ENCODE measurements at regions not wholly inside any gene's neighbourhood (a gene's known extent, or its start where the extent isn't known, plus 50 kb on each side); places are given as distances from the start of the nearest gene placed in this dataset.

- DNase-seq (ENCODE audit: low spot score in 2 of 2): no peak
- no peak for ATAC-seq
- no peaks in the 10 kb centered on the region for H3K36me3 Mint-ChIP-seq
- H3K27ac Mint-ChIP-seq: no peak overlapping the region
- H3K9me3 Mint-ChIP-seq: peaks cover 0 to 5% of the 10 kb centered on the region in 2 donors
Observed at GRCh38 chr1:221011145-221011544, 131.9 kb downstream of the HLX start.

GRCh38 chr1:221012120-221012519 is 132.9 kb downstream of the HLX start:
- peaks cover 0 to 5% of the 10 kb centered on the region in 2 donors for H3K9me3 Mint-ChIP-seq
- no peaks in the 10 kb centered on the region for H3K36me3 Mint-ChIP-seq
- ATAC-seq (no peak), DNase-seq (ENCODE audit: low spot score in 2 of 2) (no peak)
- no peak overlapping the region for H3K27ac Mint-ChIP-seq

GRCh38 chr1:221013691-221014660 is 134.7 kb downstream of the HLX start:
- no peak for ATAC-seq

GRCh38 chr1:221015159-221015790 is 136.0 kb downstream of the HLX start:
- Mint-ChIP-seq H3K27ac (no peak overlapping the region), H3K9me3 (peaks cover 0 to 5% of the 10 kb centered on the region in 2 donors), H3K36me3 (no peaks in the 10 kb centered on the region)
- no peak for DNase-seq (ENCODE audit: low spot score in 2 of 2)
- ATAC-seq: no peak

More at GRCh38 chr1:221013691-221014660, 134.7 kb downstream of the HLX start:
- no peak overlapping the region for H3K27ac Mint-ChIP-seq
- DNase-seq (ENCODE audit: low spot score in 2 of 2): no peak
- peaks cover 0 to 5% of the 10 kb centered on the region in 2 donors for H3K9me3 Mint-ChIP-seq
- no peaks in the 10 kb centered on the region for H3K36me3 Mint-ChIP-seq

GRCh38 chr1:221016751-221017150 is 137.5 kb downstream of the HLX start:
- ATAC-seq (no peak), DNase-seq (ENCODE audit: low spot score in 2 of 2) (no peak)
- Mint-ChIP-seq H3K9me3 (no peaks in the 10 kb centered on the region), H3K27ac (no peak overlapping the region), H3K36me3 (no peaks in the 10 kb centered on the region)

- Mint-ChIP-seq H3K9me3 (no peaks in the 10 kb centered on the region), H3K27ac (no peak overlapping the region), H3K36me3 (no peaks in the 10 kb centered on the region)
- DNase-seq (ENCODE audit: low spot score in 2 of 2): no peak
- no peak for ATAC-seq
Observed at GRCh38 chr1:221018414-221018813, 139.2 kb downstream of the HLX start.

- no peak for ATAC-seq
Observed at GRCh38 chr1:221022331-221022730, 143.1 kb downstream of the HLX start.

GRCh38 chr1:221023482-221023881 is 144.2 kb downstream of the HLX start:
- H3K27ac Mint-ChIP-seq: no peak overlapping the region

More at GRCh38 chr1:221022331-221022730, 143.1 kb downstream of the HLX start:
- Mint-ChIP-seq H3K27ac (no peak overlapping the region), H3K9me3 (no peaks in the 10 kb centered on the region), H3K36me3 (no peaks in the 10 kb centered on the region)
- DNase-seq (ENCODE audit: low spot score in 2 of 2): no peak

GRCh38 chr1:221025501-221025900 is 146.3 kb downstream of the HLX start:
- no peak for ATAC-seq
- Mint-ChIP-seq H3K36me3 (no peaks in the 10 kb centered on the region), H3K9me3 (no peaks in the 10 kb centered on the region), H3K27ac (no peak overlapping the region)
- DNase-seq (ENCODE audit: low spot score in 2 of 2): no peak

More at GRCh38 chr1:221023482-221023881, 144.2 kb downstream of the HLX start:
- DNase-seq (ENCODE audit: low spot score in 2 of 2): no peak
- ATAC-seq: no peak
- H3K9me3 Mint-ChIP-seq: no peaks in the 10 kb centered on the region
- no peaks in the 10 kb centered on the region for H3K36me3 Mint-ChIP-seq

GRCh38 chr1:221025956-221026355 is 146.7 kb downstream of the HLX start:
- DNase-seq (ENCODE audit: low spot score in 2 of 2) (no peak), ATAC-seq (no peak)
- no peak overlapping the region for H3K27ac Mint-ChIP-seq
- H3K36me3 Mint-ChIP-seq: no peaks in the 10 kb centered on the region
- H3K9me3 Mint-ChIP-seq: no peaks in the 10 kb centered on the region

- no peak overlapping the region for H3K27ac Mint-ChIP-seq
- H3K9me3 Mint-ChIP-seq: no peaks in the 10 kb centered on the region
- ATAC-seq: no peak
- H3K36me3 Mint-ChIP-seq: no peaks in the 10 kb centered on the region
- no peak for DNase-seq (ENCODE audit: low spot score in 2 of 2)
Observed at GRCh38 chr1:221029981-221030649, 150.9 kb downstream of the HLX start.

GRCh38 chr1:221030990-221031389 is 151.7 kb downstream of the HLX start:
- no peak for ATAC-seq
- Mint-ChIP-seq H3K9me3 (no peaks in the 10 kb centered on the region), H3K27ac (no peak overlapping the region), H3K36me3 (no peaks in the 10 kb centered on the region)
- DNase-seq (ENCODE audit: low spot score in 2 of 2): no peak

- DNase-seq (ENCODE audit: low spot score in 2 of 2): no peak
- H3K27ac Mint-ChIP-seq: no peak overlapping the region
- ATAC-seq: no peak
Observed at GRCh38 chr1:221031458-221032203, 152.4 kb downstream of the HLX start.

GRCh38 chr1:221032204-221032585 is 153.0 kb downstream of the HLX start:
- Mint-ChIP-seq H3K9me3 (no peaks in the 10 kb centered on the region), H3K27ac (no peak overlapping the region), H3K36me3 (no peaks in the 10 kb centered on the region)
- no peak for DNase-seq (ENCODE audit: low spot score in 2 of 2)
- no peak for ATAC-seq

More at GRCh38 chr1:221031458-221032203, 152.4 kb downstream of the HLX start:
- Mint-ChIP-seq H3K9me3 (no peaks in the 10 kb centered on the region), H3K36me3 (no peaks in the 10 kb centered on the region)

GRCh38 chr1:221032637-221033280 is 153.5 kb downstream of the HLX start:
- H3K9me3 Mint-ChIP-seq: peaks cover 0 to 3% of the 10 kb centered on the region in 2 donors
- no peak for DNase-seq (ENCODE audit: low spot score in 2 of 2)
- no peak overlapping the region for H3K27ac Mint-ChIP-seq
- no peaks in the 10 kb centered on the region for H3K36me3 Mint-ChIP-seq
- ATAC-seq: no peak

GRCh38 chr1:221035662-221036153 is 156.5 kb downstream of the HLX start:
- ATAC-seq (no peak), DNase-seq (ENCODE audit: low spot score in 2 of 2) (no peak)
- no peaks in the 10 kb centered on the region for H3K36me3 Mint-ChIP-seq
- no peak overlapping the region for H3K27ac Mint-ChIP-seq
- H3K9me3 Mint-ChIP-seq: peaks cover 0 to 5% of the 10 kb centered on the region in 2 donors
